GM12873 (cell line): ENCODE measurements at regions not wholly inside any gene's neighbourhood (a gene's known extent, or its start where the extent isn't known, plus 50 kb on each side); places are given as distances from the start of the nearest gene placed in this dataset.

Source experiments
- TF ChIP-seq, protein P1 (sequence below): IDR thresholded peaks from 2 replicates; pipeline ENCODE4 v1.5.1; 2012; ENCODE audit warnings: low read depth, mild to moderate bottlenecking, moderate library complexity, low read length, control low read depth; ENCODE audit not compliant: insufficient read depth; ENCODE audit errors: missing control alignments

DNA sequence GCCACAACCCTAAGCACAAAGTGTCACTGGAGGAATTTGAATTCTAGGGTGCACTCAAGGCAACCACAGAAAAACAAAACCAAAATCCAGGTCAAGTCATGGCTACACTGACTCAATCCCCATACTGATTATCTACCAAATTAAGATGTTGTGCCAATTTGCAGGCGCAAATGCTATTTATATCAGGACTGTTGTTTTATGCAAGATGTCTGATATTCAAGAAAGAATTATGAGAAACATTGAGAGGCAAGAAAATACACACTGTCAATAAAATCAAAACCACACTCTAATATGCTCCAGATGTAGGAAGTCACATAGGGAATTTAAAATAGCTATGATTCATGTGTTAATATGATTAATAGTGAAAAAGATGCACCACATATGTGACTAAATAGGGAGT is 141.3 kb upstream of the MINDY3 start:
- TF ChIP-seq, protein P1, sequence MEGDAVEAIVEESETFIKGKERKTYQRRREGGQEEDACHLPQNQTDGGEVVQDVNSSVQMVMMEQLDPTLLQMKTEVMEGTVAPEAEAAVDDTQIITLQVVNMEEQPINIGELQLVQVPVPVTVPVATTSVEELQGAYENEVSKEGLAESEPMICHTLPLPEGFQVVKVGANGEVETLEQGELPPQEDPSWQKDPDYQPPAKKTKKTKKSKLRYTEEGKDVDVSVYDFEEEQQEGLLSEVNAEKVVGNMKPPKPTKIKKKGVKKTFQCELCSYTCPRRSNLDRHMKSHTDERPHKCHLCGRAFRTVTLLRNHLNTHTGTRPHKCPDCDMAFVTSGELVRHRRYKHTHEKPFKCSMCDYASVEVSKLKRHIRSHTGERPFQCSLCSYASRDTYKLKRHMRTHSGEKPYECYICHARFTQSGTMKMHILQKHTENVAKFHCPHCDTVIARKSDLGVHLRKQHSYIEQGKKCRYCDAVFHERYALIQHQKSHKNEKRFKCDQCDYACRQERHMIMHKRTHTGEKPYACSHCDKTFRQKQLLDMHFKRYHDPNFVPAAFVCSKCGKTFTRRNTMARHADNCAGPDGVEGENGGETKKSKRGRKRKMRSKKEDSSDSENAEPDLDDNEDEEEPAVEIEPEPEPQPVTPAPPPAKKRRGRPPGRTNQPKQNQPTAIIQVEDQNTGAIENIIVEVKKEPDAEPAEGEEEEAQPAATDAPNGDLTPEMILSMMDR = no peak

DNA sequence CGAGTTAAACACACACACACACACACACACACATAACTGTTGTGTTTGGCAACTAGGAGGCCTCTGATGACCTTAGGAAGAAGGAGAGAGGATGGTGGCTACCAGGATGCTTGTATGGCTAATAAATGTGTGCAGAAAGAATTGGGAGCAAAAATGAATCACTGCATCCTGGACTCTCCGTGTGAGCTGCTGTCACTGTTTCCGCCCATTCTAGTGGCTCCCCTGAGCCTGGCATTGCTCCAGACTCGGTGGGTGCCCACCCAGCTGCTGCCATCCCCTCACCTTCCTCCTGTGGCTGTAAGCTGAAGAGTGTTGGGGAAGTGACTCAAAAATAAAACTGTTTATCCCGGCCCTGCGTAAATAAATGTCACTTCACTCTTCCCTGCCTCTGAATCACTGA is 149.5 kb upstream of the MINDY3 start:
- TF ChIP-seq, protein P1 = no peak

DNA sequence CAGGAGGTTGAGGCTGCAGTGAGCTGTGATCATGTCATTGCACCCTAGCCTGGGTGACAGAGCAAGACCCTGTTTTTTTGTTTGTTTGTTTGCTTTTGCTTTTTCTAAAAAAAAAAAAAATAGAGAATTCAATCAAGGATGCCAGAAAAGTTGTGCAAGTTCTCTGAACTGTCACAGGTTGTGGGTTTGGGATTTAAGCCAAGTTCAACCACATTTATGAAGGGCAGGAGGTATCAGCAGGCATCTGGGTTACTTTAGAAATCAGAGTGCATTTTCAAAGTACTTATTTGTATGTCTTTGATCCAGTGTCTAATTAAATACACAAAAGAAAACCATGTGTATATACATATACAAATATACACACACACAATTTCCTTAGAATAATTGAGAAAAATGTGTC is 151.2 kb upstream of the MINDY3 start:
- TF ChIP-seq, protein P1 = no peak

DNA sequence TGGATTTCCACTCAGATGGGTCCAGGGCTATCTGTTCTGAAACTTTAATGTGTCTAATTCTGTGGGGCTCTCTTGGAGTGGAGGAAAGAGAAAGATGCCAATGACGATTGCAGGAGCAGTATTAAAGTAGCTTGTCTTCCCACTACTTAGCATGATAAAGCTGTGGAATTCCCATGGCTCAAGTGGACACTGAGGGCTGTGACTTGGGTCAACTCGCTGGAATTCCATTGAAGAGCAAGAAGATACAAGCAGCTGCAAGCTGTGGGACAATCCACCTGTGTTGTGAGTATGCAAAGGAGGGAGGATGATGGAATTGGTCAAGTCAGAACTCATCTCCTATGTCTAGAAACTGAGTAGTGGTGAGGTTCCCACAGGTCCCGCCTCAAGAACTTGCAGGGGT is 154.2 kb upstream of the MINDY3 start:
- TF ChIP-seq, protein P1 = no peak

DNA sequence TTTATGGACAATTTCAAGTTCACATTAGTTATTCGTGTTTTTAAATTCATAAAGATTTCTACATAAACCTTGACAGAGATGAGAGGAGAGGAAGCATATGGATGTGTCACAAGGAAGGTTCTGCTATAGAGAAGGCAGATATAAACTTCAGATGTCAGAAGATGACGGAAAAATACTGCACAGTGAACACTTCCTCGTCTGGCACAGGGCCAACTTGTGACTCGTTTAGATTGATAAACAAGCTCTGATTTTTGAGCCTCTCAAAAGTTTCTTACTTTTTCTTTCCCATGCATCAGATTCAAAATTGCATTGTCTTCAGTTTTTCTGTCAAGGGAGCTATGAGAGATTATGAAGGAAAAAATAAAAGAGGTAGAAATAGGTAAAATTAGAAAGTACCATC is 156.4 kb upstream of the MINDY3 start:
- TF ChIP-seq, protein P1 = no peak

DNA sequence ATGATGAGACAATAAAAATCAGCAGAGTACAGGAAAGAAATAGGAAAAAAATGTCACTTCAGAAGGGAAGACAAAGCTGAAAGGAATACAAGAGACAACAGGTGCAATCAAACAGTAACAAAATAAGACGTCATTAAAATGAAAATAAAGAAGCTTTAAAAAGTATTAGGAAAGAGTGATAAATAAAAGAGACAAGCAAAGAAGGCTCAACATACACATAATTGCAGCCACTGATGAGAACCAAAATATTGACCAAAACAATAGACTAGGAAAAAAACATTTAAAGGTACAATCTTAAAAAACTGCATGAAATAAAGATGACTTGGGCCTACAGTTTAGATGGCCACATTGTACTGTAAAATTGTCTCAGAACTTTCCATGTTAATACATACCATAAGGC is 160.5 kb upstream of the MINDY3 start:
- TF ChIP-seq, protein P1 = no peak

DNA sequence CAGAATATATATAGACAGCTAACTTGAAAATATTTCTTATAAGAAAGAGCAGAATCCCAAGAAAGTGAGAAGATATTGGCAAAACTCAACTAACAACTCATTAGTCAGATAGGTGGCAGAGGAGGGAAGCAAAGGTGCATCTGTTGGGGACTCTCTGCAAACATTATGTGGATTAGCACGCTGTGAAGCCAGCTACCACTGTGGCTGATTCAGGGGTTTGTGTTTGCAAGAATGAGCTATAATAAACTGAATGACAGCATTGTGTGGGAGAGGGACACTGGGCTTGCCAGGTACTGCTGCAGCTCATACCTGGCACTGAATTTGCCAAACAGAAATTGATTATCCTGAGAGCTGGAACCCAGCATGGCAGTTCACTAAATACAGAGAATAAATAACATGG is 170.3 kb upstream of the MINDY3 start:
- TF ChIP-seq, protein P1 = no peak
